NCI-H128 (cell line): ENCODE measurements at regions not wholly inside any gene's neighbourhood (a gene's known extent, or its start where the extent isn't known, plus 50 kb on each side); places are given as distances from the start of the nearest gene placed in this dataset.

Source experiments
- DNase-seq: peaks from one replicate; lab custom pipeline; 2025; ENCODE audit not compliant: unreplicated experiment; lab: John Stamatoyannopoulos, UW

- no peak for DNase-seq
Measured at GRCh38 chr11:33420959-33421566, 163.9 kb downstream of the HIPK3 start.

GRCh38 chr11:33419924-33420323 lies 162.7 kb downstream of the HIPK3 start:
- DNase-seq, result no peak

- DNase-seq, result no peak
Measured at GRCh38 chr11:33417121-33417520, 159.9 kb downstream of the HIPK3 start.

GRCh38 chr11:33413301-33413700 lies 156.1 kb downstream of the HIPK3 start:
- DNase-seq, result no peak

- no peak for DNase-seq
Measured at GRCh38 chr11:33412241-33412640, 155.1 kb downstream of the HIPK3 start.

- no peak for DNase-seq
Measured at GRCh38 chr11:33411751-33412150, 154.6 kb downstream of the HIPK3 start.

GRCh38 chr11:33410086-33410765 lies 153.0 kb downstream of the HIPK3 start:
- no peak for DNase-seq
